ENCODE measurements at regions not wholly inside any gene's neighbourhood (a gene's known extent, or its start where the extent isn't known, plus 50 kb on each side); places are given as distances from the start of the nearest gene placed in this dataset.
"Not testable (repeated sequence)": the region's sequence is repeated elsewhere in the genome, so short reads cannot be mapped to it uniquely, and the experiment has no call there.

DNA sequence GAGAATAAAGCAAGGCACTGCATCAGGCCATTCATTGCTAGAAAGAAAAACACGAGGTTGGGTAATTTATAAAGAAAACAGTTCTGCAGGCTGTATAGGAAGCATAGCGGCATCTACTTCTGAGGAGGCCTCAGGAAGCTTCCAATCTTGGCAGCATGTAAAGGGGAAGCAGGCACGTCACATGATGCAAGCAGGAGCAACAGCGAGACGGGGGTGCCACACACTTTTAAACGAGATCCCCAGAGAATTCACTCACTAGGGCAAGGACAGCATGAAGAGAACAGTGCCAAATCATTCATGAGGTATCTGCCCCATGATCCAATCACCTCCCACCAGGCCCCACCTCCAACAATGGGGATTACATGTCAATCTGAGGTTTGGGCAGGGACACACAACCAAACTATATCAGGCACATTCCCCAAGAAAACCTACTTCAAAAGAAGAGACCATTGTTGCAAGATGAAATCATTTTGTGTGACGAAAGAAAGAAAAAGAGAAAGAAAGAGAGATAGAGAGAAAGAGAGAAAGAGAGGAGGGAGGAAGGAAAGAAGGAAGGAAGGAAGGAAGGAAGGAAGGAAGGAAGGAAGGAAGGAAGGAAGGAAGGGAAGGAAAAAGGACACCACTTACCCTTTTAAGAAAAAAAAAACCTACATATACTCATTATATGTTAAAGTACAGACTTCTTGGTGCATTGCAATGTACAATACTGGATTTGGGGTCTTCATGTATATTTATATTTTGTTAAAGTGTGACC lies 95.9 kb upstream of the PLEKHG1 start:
- ATAC-seq (replicated peaks in 1 of 2) (peak in 1 of 2 donors; percentile 13), DNase-seq (no peak)
- H3K4me1 Mint-ChIP-seq (ENCODE audit: low read depth) = no peaks in the 10 kb centered on the region
- peaks cover 2% of the 10 kb centered on the region in 2 donors for H3K9me3 Mint-ChIP-seq
- H3K27me3 Mint-ChIP-seq (ENCODE audit: low read depth) = peaks cover 16% of the 10 kb centered on the region
- no peak overlapping the region for H3K4me3 Mint-ChIP-seq
- no peak overlapping the region for H3K27ac Mint-ChIP-seq
- H3K36me3 Mint-ChIP-seq (ENCODE audit: insufficient read depth in 2 of 2) = peaks cover 2 to 3% of the 10 kb centered on the region in 2 donors

DNA sequence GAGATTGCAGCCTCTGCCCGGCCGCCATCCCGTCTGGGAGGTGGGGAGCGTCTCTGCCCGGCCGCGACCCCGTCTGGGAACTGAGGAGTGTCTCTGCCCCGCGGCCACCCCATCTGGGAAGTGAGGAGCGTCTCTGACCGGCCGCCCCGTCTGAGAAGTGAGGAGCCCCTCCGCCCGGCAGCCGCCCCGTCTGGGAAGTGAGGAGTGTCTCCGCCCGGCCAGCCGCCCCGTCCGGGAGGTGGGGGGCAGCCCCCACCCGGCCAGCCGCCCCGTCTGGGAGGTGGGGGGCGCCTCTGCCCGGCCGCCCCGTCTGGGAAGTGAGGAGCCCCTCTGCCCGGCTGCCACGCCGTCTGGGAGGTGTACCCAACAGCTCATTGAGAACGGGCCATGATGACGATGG lies 92.3 kb upstream of the PLEKHG1 start:
- not testable (repeated sequence) for H3K27ac Mint-ChIP-seq; DNase-seq; H3K4me1 Mint-ChIP-seq (ENCODE audit: low read depth); ATAC-seq (replicated peaks in 1 of 2); H3K4me3 Mint-ChIP-seq; H3K9me3 Mint-ChIP-seq; H3K36me3 Mint-ChIP-seq (ENCODE audit: insufficient read depth in 2 of 2)
- peaks cover 11% of the 10 kb centered on the region for H3K27me3 Mint-ChIP-seq (ENCODE audit: low read depth)

DNA sequence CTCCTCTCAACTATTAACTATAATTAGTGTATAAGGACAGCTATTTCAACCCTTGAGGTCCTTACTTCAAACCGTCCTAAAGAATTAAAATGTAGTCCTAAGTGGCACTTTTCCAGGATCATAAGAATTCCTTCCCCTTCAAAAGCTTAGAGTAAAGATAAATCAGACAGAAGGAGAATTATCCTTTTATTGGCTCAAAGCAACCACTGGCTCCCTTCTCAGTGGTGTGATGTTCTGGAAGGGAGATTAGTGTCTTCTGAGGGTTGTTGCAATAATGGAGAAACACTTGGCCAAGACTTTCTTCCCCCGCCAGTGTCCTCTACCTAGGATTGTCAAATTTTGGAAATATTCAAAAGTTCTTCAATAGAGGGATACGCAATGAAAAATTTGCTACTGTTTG lies 89.1 kb upstream of the PLEKHG1 start:
- peaks cover 0 to 2% of the 10 kb centered on the region in 2 donors for H3K9me3 Mint-ChIP-seq
- no peaks in the 10 kb centered on the region for H3K4me1 Mint-ChIP-seq (ENCODE audit: low read depth)
- H3K27ac Mint-ChIP-seq = no peak overlapping the region
- ATAC-seq (replicated peaks in 1 of 2) (no peak), DNase-seq (no peak)
- no peaks in the 10 kb centered on the region for H3K27me3 Mint-ChIP-seq (ENCODE audit: low read depth)
- H3K36me3 Mint-ChIP-seq (ENCODE audit: insufficient read depth in 2 of 2) = peaks cover 0 to 2% of the 10 kb centered on the region in 2 donors
- H3K4me3 Mint-ChIP-seq = no peak overlapping the region

DNA sequence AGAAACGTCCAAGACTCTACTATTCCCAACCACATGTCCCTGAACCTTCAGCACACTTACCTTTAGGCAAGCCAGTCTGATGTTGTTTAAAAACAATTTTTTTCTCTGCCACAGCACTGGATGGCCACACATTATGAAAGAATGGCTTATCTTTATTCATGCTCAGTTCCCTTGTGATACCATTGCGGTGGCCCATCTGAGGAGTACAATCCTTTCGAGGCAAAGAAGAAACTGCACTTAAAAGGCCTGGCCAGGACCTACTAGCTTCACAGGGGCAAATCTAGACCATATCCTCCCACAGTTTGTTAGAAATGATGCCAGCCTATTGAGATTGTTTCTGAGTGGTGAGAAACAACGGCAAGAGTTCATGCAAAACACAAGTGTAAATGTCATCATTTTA lies 88.4 kb upstream of the PLEKHG1 start:
- H3K4me3 Mint-ChIP-seq = no peak overlapping the region

DNA sequence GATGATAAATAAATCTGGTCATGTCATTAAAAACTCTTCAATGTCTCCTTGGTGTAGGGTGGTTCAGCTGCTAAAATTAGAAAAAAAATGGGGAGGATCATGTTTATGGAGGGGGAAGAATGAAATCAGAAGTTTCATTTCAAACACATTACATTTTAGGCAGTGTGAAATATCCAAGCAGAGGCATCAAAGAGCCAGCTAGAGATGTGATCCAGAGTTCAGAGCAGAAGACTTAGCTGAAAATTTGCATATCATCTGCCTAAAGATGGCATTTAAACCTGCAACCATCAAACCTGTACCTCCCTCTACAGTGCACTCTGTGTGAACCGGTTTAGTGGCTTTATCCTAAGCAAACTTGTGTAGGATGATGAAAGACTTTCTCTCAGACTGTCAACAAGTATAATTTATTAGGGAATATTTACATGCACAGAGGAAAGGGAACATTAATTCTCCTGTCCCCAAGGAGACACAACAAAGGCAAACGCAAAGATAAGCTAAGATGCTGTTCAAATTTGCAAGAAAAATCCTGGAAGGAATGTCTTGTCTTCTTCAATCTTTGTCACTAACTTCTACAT lies 84.8 kb upstream of the PLEKHG1 start:
- ATAC-seq (replicated peaks in 1 of 2) = no peak

More for the DNA sequence above, 88.4 kb upstream of the PLEKHG1 start:
- DNase-seq = no peak
- peaks cover 0 to 2% of the 10 kb centered on the region in 2 donors for H3K36me3 Mint-ChIP-seq (ENCODE audit: insufficient read depth in 2 of 2)
- ATAC-seq (replicated peaks in 1 of 2) = peak in 1 of 2 donors; percentile 32
- H3K4me1 Mint-ChIP-seq (ENCODE audit: low read depth) = no peaks in the 10 kb centered on the region
- no peak overlapping the region for H3K27ac Mint-ChIP-seq
- H3K9me3 Mint-ChIP-seq = peaks cover 0 to 2% of the 10 kb centered on the region in 2 donors
- H3K27me3 Mint-ChIP-seq (ENCODE audit: low read depth) = no peaks in the 10 kb centered on the region

DNA sequence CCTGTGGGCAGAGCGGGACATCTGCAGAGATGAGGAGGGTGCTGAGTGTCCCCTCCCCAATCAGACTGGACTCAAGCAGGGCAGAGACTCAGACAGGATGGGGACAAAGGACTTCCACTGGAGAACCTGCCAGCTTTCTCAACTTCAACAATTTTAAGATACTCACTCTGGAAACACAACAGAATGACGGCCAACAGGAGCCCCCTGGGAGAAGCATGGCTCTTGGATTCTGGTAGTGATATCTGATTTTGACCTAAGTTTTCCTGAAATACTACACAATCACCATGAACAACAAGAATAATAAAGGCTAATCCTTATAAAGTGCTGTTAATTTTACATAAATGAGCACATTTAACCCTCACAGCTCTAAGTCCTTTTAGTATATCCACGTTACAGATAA lies 83.5 kb upstream of the PLEKHG1 start:
- ATAC-seq (replicated peaks in 1 of 2) (no peak), DNase-seq (no peak)
- Mint-ChIP-seq H3K4me1 (ENCODE audit: low read depth) (no peaks in the 10 kb centered on the region), H3K36me3 (ENCODE audit: insufficient read depth in 2 of 2) (no peaks in the 10 kb centered on the region), H3K27ac (no peak overlapping the region), H3K4me3 (no peak overlapping the region), H3K27me3 (ENCODE audit: low read depth) (peaks cover 7% of the 10 kb centered on the region), H3K9me3 (no peaks in the 10 kb centered on the region)

More for the DNA sequence above, 84.8 kb upstream of the PLEKHG1 start:
- no peak for DNase-seq
- peaks cover 6% of the 10 kb centered on the region for H3K27me3 Mint-ChIP-seq (ENCODE audit: low read depth)
- no peaks in the 10 kb centered on the region for H3K9me3 Mint-ChIP-seq
- no peak overlapping the region for H3K4me3 Mint-ChIP-seq
- no peaks in the 10 kb centered on the region for H3K36me3 Mint-ChIP-seq (ENCODE audit: insufficient read depth in 2 of 2)
- no peaks in the 10 kb centered on the region for H3K4me1 Mint-ChIP-seq (ENCODE audit: low read depth)
- no peak overlapping the region for H3K27ac Mint-ChIP-seq

DNA sequence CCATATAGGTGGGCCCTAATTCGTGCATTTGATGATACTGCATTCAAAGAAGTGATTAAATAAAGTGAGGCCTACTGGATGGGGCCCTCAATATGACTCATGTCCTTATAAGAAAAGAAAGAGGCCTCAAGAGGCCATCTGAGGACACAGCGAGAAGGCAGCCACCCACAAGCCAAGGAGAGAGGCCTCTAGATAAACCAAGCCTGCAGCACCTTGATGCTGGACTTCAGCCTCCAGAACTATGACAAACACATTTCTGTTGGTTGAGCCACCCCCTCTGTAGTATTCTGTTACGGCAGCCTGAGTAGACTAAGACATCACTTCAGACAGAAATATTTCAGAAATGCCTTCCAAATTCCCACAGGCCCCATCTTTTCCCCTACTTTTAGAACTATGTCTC lies 82.5 kb upstream of the PLEKHG1 start:
- Mint-ChIP-seq H3K36me3 (ENCODE audit: insufficient read depth in 2 of 2) (no peaks in the 10 kb centered on the region), H3K27me3 (ENCODE audit: low read depth) (peaks cover 7% of the 10 kb centered on the region), H3K4me3 (no peak overlapping the region), H3K9me3 (no peaks in the 10 kb centered on the region), H3K4me1 (ENCODE audit: low read depth) (no peaks in the 10 kb centered on the region), H3K27ac (no peak overlapping the region)
- no peak for ATAC-seq (replicated peaks in 1 of 2)
- DNase-seq = no peak

DNA sequence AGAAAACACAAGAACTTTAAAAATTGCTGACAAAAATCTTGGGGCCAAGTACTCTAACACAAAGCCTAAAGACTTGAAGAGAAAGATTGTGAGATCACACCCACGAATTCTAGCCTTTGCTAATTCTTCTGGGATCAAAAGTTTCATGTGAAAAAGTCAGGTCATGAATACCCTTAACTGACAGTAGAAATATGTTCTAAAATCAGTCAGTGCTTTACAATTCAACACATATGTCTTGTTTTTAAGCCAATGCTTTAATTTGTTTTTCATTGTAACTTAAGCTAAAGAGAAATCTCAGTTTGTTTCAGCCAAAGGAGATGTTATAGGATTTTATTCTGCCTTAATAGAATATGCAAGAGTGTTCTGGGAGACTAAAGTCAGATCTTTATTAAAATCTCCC lies 78.2 kb upstream of the PLEKHG1 start:
- H3K36me3 Mint-ChIP-seq (ENCODE audit: insufficient read depth in 2 of 2) = no peaks in the 10 kb centered on the region
- ATAC-seq (replicated peaks in 1 of 2) = no peak
- H3K9me3 Mint-ChIP-seq = no peaks in the 10 kb centered on the region
- no peaks in the 10 kb centered on the region for H3K4me1 Mint-ChIP-seq (ENCODE audit: low read depth)
- DNase-seq = no peak
- H3K27me3 Mint-ChIP-seq (ENCODE audit: low read depth) = peaks cover 19% of the 10 kb centered on the region
- H3K27ac Mint-ChIP-seq = no peak overlapping the region
- H3K4me3 Mint-ChIP-seq = no peak overlapping the region

DNA sequence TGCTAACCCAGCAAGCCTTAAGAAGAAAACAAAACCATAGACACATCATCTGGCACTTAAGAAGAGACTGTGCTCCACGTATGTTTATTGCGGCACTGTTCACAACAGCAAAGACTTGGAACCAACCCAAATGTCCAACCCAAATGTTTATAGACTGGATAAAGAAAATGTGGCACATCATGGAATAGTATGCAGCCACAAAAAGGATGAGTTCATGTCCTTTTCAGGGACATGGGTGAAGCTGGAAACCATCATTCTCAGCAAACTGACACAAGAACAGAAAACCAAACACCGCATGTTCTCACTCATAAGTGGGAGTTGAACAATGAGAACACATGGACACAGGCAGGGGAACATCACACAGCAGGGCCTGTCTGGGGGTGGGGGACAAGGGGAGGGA lies 76.5 kb upstream of the PLEKHG1 start:
- peaks cover 34% of the 10 kb centered on the region for H3K27me3 Mint-ChIP-seq (ENCODE audit: low read depth)
- not testable (repeated sequence) for H3K36me3 Mint-ChIP-seq (ENCODE audit: insufficient read depth in 2 of 2); DNase-seq; ATAC-seq (replicated peaks in 1 of 2); H3K9me3 Mint-ChIP-seq; H3K4me3 Mint-ChIP-seq; H3K4me1 Mint-ChIP-seq (ENCODE audit: low read depth); H3K27ac Mint-ChIP-seq

DNA sequence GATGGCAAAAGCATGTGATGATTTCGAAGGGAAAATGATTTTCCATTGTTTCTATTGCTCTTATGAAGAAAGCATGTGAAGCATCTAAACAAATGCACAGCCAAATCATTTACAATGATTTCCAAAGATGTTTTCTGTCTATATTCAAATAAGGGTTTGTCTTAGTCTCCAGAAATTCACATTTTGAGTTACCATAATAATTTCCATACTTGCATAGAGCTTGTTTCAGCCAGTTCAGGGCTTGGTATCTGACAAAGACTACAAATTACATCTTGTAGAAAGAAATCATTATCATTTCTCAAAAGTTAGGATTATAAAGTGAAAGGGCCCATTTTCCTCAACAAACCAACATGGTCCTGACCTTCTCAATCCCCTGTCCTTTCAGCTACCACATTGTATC lies 74.4 kb upstream of the PLEKHG1 start:
- Mint-ChIP-seq H3K27me3 (ENCODE audit: low read depth) (peaks cover 36% of the 10 kb centered on the region), H3K4me1 (ENCODE audit: low read depth) (no peaks in the 10 kb centered on the region), H3K27ac (no peak overlapping the region), H3K4me3 (no peak overlapping the region), H3K9me3 (no peaks in the 10 kb centered on the region), H3K36me3 (ENCODE audit: insufficient read depth in 2 of 2) (no peaks in the 10 kb centered on the region)
- ATAC-seq (replicated peaks in 1 of 2) (no peak), DNase-seq (no peak)

DNA sequence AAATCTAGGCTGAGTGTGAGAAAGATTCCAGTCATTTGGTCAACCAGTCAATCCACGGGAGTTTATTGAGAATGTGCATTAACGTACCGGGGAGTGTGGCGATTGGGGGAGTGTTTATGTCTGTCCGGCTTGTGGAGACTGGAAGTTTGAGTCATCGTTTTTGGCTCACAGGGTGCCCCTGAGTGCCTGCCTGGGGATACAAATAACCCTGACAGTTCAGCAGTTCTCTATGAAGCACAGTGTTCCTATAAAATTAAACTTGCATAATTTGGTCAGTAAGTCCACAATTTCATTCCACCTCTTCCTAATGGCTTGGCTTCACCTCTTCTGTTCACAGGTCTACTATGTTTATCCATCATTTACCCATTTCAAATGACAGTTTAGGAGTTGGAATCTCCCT lies 72.6 kb upstream of the PLEKHG1 start:
- Mint-ChIP-seq H3K4me1 (ENCODE audit: low read depth) (no peaks in the 10 kb centered on the region), H3K27me3 (ENCODE audit: low read depth) (peaks cover 36% of the 10 kb centered on the region), H3K9me3 (no peaks in the 10 kb centered on the region), H3K4me3 (no peak overlapping the region), H3K27ac (no peak overlapping the region), H3K36me3 (ENCODE audit: insufficient read depth in 2 of 2) (no peaks in the 10 kb centered on the region)
- ATAC-seq (replicated peaks in 1 of 2) (no peak), DNase-seq (no peak)

DNA sequence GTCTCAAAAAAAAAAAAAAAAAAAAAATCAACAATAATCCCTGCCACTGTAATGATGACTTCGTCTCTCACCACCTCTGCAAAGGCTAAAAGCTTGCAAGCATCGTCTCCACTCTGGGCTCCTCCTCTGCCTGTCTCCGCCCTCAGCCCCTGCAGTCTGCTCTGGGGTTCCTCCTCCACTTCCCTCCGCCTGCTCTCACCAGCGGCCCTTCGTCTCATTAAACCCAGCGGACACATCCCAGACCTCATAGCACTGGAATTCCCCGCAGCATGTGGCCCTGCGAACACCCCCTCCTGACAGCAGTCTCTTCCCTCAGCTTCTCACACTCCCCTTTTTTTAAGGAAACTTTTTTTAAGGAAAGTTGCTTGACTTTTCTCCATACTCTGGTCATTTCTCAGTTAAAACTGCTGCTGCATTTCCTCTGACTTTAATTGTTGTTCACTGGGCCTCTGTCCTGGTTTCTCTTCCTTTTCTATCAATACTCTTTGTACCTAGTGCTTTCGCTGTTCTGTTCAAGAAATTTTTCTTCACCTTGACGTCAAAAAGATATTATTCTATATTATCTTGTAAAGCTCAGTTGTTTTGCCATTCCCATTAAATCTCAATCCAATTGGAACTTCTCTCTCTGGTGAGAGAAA lies 70.9 kb upstream of the PLEKHG1 start:
- H3K9me3 Mint-ChIP-seq = no peaks in the 10 kb centered on the region
- H3K36me3 Mint-ChIP-seq (ENCODE audit: insufficient read depth in 2 of 2) = no peaks in the 10 kb centered on the region
- no peak overlapping the region for H3K27ac Mint-ChIP-seq
- peaks cover 36% of the 10 kb centered on the region for H3K27me3 Mint-ChIP-seq (ENCODE audit: low read depth)
- DNase-seq (no peak), ATAC-seq (replicated peaks in 1 of 2) (no peak)
- H3K4me1 Mint-ChIP-seq (ENCODE audit: low read depth) = no peaks in the 10 kb centered on the region
- H3K4me3 Mint-ChIP-seq = no peak overlapping the region

DNA sequence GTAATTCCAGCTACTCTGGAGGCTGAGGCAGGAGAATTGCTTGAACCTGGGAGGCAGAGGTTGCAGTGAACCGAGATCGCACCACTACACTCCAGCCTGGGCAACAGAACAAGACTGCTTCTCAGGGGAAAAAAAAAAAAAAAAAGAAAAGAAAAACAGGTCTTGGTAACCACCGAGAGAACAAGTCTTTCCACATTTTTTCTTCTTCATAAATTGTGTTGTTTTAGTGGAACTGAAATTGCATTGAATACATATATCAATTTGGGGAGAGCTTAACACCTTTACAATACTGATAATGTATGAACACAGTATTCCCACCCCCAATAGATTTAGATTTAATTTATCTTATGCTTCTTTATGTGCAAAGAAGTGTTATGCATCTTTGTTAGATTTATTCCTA lies 70.0 kb upstream of the PLEKHG1 start:
- ATAC-seq (replicated peaks in 1 of 2) (no peak), DNase-seq (no peak)
- no peak overlapping the region for H3K27ac Mint-ChIP-seq
- H3K36me3 Mint-ChIP-seq (ENCODE audit: insufficient read depth in 2 of 2) = no peaks in the 10 kb centered on the region
- H3K27me3 Mint-ChIP-seq (ENCODE audit: low read depth) = peaks cover 36% of the 10 kb centered on the region
- H3K4me1 Mint-ChIP-seq (ENCODE audit: low read depth) = no peaks in the 10 kb centered on the region
- no peak overlapping the region for H3K4me3 Mint-ChIP-seq
- H3K9me3 Mint-ChIP-seq = no peaks in the 10 kb centered on the region
